NAMALWA (cell line): ENCODE measurements at regions not wholly inside any gene's neighbourhood (a gene's known extent, or its start where the extent isn't known, plus 50 kb on each side); places are given as distances from the start of the nearest gene placed in this dataset.
A peak's percentile ranks its signal among the peaks of the same experiment; 100 is the strongest.
"Not testable (repeated sequence)": the region's sequence is repeated elsewhere in the genome, so short reads cannot be mapped to it uniquely, and the experiment has no call there.

Experiments
- DNase-seq: peaks from one replicate; pipeline ENCODE4 v3.0.0-alpha.2; 2015; ENCODE audit warnings: low spot score

- no peak for DNase-seq
Measured at GRCh38 chr14:28344381-28344780, 422.2 kb upstream of the FOXG1 start.

- no peak for DNase-seq
Measured at GRCh38 chr14:28348797-28349196, 417.8 kb upstream of the FOXG1 start.

GRCh38 chr14:28356819-28357218, 409.8 kb upstream of the FOXG1 start:
- no peak for DNase-seq

GRCh38 chr14:28361486-28361885, 405.1 kb upstream of the FOXG1 start:
- DNase-seq = no peak

GRCh38 chr14:28365510-28365909, 401.1 kb upstream of the FOXG1 start:
- no peak for DNase-seq

- no peak for DNase-seq
Measured at GRCh38 chr14:28373721-28374120, 392.9 kb upstream of the FOXG1 start.

- peak; percentile 38 for DNase-seq
Measured at GRCh38 chr14:28375295-28375694, 391.3 kb upstream of the FOXG1 start.

- DNase-seq = no peak
Measured at GRCh38 chr14:28381656-28382055, 384.9 kb upstream of the FOXG1 start.

GRCh38 chr14:28382444-28383190, 384.0 kb upstream of the FOXG1 start:
- DNase-seq = no peak

GRCh38 chr14:28398506-28398905, 368.1 kb upstream of the FOXG1 start:
- DNase-seq = no peak

- DNase-seq = not testable (repeated sequence)
Measured at GRCh38 chr14:28401705-28402104, 364.9 kb upstream of the FOXG1 start.

- no peak for DNase-seq
Measured at GRCh38 chr14:28406196-28406595, 360.4 kb upstream of the FOXG1 start.

GRCh38 chr14:28407031-28407825, 359.4 kb upstream of the FOXG1 start:
- DNase-seq = no peak

GRCh38 chr14:28407996-28408395, 358.6 kb upstream of the FOXG1 start:
- no peak for DNase-seq

GRCh38 chr14:28412077-28412476, 354.5 kb upstream of the FOXG1 start:
- no peak for DNase-seq

GRCh38 chr14:28426960-28427359, 339.6 kb upstream of the FOXG1 start:
- no peak for DNase-seq

- no peak for DNase-seq
Measured at GRCh38 chr14:28436821-28437220, 329.8 kb upstream of the FOXG1 start.

- DNase-seq = no peak
Measured at GRCh38 chr14:28461389-28461788, 305.2 kb upstream of the FOXG1 start.

GRCh38 chr14:28467611-28468010, 299.0 kb upstream of the FOXG1 start:
- no peak for DNase-seq

- DNase-seq = no peak
Measured at GRCh38 chr14:28468191-28469151, 298.1 kb upstream of the FOXG1 start.

GRCh38 chr14:28482251-28483040, 284.1 kb upstream of the FOXG1 start:
- DNase-seq = no peak
